GM19467 (cell line): ENCODE measurements at regions not wholly inside any gene's neighbourhood (a gene's known extent, or its start where the extent isn't known, plus 50 kb on each side); places are given as distances from the start of the nearest gene placed in this dataset.

ENCODE experiments used
- ATAC-seq: cut with Tn5 transposase; IDR thresholded peaks from one replicate; pipeline ENCODE4 v1.9.1; 2021; ENCODE audit warnings: mild to moderate bottlenecking, moderate library complexity; ENCODE audit not compliant: unreplicated experiment

DNA sequence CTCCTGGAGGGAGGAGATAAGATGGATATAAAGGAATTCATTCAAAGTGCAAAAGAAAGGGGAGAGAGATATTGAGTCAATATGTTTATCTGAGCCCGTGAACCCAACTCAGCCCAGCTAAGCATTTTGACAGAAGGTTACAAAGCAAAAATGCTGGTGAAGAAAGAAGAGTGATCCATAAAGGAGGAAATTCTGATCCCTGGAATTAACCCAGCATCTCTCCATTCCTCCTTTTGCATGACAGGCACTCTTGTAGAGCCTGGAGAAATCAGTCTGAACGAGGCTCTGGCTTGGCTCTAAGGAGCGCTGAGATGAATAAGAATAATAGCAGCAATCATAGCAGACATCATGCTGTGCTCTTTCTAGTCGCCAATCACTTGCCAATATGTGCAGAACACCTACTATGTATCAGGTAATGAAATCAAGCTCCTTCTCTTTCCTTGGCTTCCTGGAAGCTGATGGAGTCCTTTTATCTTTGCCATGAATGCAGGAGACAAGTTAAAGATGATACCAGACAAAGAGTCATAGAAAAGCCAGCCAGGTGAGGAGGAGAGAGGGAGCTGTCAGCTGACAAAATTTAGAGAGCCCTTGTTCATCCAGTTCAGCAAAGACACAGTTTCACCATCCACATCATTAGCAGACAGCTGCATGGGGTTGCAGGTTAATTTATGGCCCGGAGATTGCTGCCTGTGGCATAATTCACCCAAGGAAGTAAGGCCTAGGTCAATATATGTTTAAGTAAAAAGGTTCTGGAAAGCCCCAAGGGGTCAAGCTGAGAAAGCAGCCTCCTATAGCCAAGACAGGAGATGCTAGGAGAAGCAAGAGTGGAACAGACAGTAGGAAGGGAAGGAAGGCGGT is 476.5 kb upstream of the TBX3 start:
- ATAC-seq: no peak

- no peak for ATAC-seq
These were observed 474.8 kb upstream of the TBX3 start for GRCh38 chr12:115158816-115159215.

GRCh38 chr12:115155665-115156645 is 472.0 kb upstream of the TBX3 start:
- ATAC-seq: no peak

GRCh38 chr12:115149685-115150378 is 465.9 kb upstream of the TBX3 start:
- no peak for ATAC-seq

DNA sequence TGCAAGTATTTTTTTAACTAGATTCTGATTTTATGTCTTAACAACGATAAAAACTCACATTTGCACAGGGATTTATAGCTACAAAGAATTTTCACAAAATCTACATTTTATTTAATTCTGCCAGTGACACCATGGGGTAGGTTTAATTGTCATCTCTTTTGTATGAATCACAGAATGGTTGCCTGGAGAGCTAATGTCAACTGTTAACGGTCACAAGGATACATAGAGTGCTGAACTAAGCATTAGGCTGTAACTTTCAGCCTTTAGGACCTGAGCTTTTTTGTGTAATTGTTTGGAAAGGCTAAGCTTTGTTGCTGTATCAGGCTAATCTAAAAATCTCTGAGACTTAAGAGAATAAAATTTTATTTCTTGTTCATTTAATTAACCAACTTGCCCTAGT is 465.3 kb upstream of the TBX3 start:
- ATAC-seq: no peak

- ATAC-seq: no peak
These were observed 463.9 kb upstream of the TBX3 start for GRCh38 chr12:115147916-115148315.

DNA sequence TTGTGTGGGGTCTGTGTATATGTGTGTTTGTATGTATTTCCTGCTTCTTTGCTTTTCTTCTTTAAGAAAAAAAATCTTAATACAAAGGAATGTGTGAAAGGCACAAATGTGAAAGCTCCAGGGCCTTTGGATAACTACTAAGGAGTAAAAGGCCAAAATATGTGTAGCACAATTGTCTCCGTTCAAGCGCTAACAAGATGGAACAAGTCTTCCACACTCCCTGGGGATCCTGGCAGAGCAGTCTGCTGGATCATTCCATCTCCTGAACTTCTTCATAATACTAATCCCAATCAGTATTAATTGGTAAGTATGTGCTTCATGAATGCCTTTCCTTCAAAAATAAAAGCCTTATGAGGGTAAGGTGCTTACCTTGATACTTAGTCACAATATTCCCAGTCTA is 462.5 kb upstream of the TBX3 start:
- no peak for ATAC-seq

- no peak for ATAC-seq
These were observed 460.4 kb upstream of the TBX3 start for GRCh38 chr12:115144425-115144824.

GRCh38 chr12:115140981-115141655 is 457.1 kb upstream of the TBX3 start:
- ATAC-seq: no peak

GRCh38 chr12:115137812-115138521 is 454.0 kb upstream of the TBX3 start:
- ATAC-seq: no peak

- no peak for ATAC-seq
These were observed 451.8 kb upstream of the TBX3 start for GRCh38 chr12:115135800-115136211.

- no peak for ATAC-seq
These were observed 450.3 kb upstream of the TBX3 start for GRCh38 chr12:115134298-115134697.

GRCh38 chr12:115132905-115133304 is 448.9 kb upstream of the TBX3 start:
- no peak for ATAC-seq

- no peak for ATAC-seq
These were observed 448.2 kb upstream of the TBX3 start for GRCh38 chr12:115132145-115132544.

DNA sequence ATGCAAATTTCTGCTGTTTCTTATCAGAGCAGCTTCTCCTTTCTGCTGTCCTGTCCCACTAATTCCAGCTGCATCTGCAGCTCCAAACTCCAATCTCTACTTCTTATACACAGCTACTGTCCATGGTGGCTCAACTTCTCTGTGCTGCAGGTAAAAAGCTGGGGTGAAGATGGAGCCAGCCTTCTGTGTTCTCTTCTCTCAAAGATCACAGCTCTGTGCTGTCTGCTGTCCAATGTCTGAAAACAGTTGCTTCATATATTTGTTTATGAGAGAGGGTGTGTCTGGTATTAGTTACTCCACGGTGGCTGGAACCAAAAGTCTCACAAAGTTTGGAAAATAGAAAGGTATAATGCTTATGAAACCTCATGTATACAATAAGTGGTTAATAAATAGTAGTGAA is 445.8 kb upstream of the TBX3 start:
- ATAC-seq: no peak

DNA sequence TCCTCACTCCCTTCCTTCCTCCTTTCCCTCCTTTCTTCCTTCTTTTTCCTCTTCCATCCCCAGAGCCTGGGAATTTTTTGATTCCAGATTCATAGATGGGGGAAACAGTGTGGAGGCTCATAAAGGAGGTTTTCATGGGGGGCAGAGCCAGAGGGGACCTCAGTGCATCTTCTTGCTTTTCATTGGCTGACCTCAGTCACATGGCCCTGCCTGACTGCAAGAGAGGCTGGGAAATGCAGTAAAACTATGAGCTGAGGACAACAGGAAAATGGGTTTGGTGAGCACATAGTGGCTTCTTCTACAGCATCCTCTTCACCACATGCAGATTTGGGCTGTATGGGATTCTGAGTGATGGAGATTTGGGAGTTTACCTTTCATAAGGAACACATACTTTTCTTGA is 437.1 kb upstream of the TBX3 start:
- ATAC-seq: no peak

- no peak for ATAC-seq
These were observed 434.3 kb upstream of the TBX3 start for GRCh38 chr12:115118177-115118724.

- no peak for ATAC-seq
These were observed 430.2 kb upstream of the TBX3 start for GRCh38 chr12:115114140-115114539.

- no peak for ATAC-seq
These were observed 425.9 kb upstream of the TBX3 start for GRCh38 chr12:115109863-115110262.
